ENCODE measurements at regions not wholly inside any gene's neighbourhood (a gene's known extent, or its start where the extent isn't known, plus 50 kb on each side); places are given as distances from the start of the nearest gene placed in this dataset.

- TF ChIP-seq CTCF (IDR thresholded peaks at IDR 0.05) (no peak), POLR2AphosphoS5 (IDR thresholded peaks at IDR 0.05) (no peak), EP300 (IDR thresholded peaks at IDR 0.05) (no peak), POLR2A (IDR thresholded peaks at IDR 0.05; ENCODE audit: low read depth) (no peak)
Observed at GRCh38 chr7:109375823-109376222, 806.1 kb downstream of the DNAJB9 start.

All from esophagus muscularis mucosa (tissue), 4 donors.